ENCODE measurements at regions not wholly inside any gene's neighbourhood (a gene's known extent, or its start where the extent isn't known, plus 50 kb on each side); places are given as distances from the start of the nearest gene placed in this dataset.

DNA sequence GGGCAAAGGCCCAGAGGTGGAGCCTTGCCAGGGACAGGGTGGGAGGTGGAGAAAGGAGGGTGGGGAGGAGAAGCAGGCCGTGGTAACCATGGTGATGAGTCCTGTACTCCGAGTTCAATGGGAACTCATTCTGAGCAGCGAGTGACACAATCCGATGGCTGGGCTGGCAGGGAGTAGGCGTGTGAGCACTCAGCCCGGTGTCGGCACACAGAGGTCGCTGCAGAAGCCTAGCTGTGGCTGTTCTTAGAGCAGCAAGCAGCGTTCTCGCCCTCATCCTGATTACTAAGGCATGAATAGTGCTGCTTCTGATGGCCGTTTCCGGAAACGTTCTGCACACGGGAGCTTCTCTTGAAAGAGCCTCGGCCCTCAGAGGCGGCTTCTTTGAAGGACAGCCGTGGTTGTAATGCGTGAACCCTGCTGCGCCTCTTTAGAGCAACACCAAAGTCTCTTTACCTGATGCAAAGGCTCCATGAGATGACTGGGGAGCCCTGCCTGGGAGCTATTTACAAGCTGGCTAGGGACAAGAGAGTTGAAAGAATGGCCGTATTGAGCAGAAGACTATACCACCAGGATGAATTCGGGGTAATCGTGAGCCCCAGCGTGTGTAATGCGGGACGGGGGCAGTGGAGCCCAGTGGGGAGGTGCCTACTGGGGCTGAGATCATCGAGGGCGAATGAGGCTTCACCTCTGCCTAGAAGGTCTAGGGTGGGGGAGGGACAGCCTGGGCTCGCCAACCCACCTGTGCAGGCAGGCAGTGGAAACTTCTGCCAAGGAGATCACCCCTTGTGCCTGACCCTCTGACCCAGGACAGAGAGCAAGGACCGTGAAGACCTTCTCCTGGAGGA is 72.8 kb upstream of the PAX7 start:
- H3K4me3 ChIP-seq (ENCODE audit: low read depth, low read length) = no peak overlapping the region
- TF ChIP-seq, protein P1, sequence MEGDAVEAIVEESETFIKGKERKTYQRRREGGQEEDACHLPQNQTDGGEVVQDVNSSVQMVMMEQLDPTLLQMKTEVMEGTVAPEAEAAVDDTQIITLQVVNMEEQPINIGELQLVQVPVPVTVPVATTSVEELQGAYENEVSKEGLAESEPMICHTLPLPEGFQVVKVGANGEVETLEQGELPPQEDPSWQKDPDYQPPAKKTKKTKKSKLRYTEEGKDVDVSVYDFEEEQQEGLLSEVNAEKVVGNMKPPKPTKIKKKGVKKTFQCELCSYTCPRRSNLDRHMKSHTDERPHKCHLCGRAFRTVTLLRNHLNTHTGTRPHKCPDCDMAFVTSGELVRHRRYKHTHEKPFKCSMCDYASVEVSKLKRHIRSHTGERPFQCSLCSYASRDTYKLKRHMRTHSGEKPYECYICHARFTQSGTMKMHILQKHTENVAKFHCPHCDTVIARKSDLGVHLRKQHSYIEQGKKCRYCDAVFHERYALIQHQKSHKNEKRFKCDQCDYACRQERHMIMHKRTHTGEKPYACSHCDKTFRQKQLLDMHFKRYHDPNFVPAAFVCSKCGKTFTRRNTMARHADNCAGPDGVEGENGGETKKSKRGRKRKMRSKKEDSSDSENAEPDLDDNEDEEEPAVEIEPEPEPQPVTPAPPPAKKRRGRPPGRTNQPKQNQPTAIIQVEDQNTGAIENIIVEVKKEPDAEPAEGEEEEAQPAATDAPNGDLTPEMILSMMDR (IDR thresholded peaks at IDR 0.05; ENCODE audit: insufficient read depth, low read depth, low read length, missing control alignments) = no peak
- DNase-seq (ENCODE audit: low read depth) = no peak

DNA sequence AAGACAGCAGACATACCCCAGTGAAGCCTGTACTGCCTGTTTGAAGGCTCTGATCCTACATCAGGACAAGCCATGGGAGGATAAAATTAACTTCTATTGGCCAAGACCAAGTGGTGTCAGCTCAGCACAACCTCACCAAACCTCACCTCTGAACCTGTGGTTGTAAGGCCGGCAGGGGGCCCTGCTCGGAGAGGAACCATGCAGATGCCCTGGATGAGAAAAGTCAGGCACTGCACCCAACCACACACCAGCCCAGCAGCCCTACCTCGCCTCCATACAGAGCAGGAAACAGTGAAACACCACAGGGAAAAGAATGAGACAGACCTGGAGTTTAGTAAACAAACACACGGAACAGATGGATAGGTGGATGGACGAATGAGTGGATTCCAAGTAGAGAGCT is 70.0 kb upstream of the PAX7 start:
- TF ChIP-seq, protein P1 (IDR thresholded peaks at IDR 0.05; ENCODE audit: insufficient read depth, low read depth, low read length, missing control alignments) = no peak
- no peak for DNase-seq (ENCODE audit: low read depth)
- no peak overlapping the region for H3K4me3 ChIP-seq (ENCODE audit: low read depth, low read length)

DNA sequence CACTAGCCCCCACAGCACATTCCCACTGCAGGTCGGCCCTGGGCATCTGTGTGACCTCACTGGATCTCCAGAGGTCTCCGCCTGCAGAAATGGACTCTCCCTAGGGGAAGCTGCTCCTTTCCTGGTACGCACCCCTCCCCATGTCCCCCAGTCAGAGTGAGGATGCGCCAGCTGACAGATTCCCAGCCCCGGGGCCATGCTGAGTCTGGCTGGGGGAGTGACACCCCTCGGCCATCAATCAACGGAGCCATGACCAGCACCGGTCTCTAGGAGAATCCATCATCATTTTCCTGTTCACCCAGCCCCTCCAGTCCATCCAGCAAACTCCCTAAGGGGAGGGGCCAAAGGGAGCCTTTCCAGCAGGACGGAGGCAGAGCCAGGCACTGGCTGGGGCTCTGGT is 68.7 kb upstream of the PAX7 start:
- TF ChIP-seq, protein P1 (IDR thresholded peaks at IDR 0.05; ENCODE audit: insufficient read depth, low read depth, low read length, missing control alignments) = no peak

DNA sequence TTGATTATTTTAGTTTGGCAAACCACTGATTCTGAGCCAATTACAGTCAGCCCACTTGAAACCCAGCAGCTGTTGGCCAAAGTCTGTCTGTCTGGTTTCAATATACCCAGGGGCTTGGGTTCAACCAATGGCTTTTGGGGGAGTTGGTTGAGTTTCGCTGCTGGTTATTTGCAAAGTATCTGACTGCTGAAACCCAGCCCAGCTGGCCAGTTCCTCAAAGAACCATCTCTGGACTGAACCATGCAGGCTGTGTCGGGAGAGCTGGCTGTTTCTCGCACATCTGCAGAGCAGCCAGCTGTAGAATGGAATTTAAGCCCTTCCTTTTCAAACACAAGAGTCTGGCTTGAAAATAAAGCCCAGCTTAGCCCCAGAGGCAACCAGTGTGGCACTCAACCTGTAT is 66.0 kb upstream of the PAX7 start:
- peak; percentile 9 for DNase-seq (ENCODE audit: low read depth)
- TF ChIP-seq, protein P1 (IDR thresholded peaks at IDR 0.05; ENCODE audit: insufficient read depth, low read depth, low read length, missing control alignments) = no peak
- H3K4me3 ChIP-seq (ENCODE audit: low read depth, low read length) = no peak overlapping the region

More for the DNA sequence above, 68.7 kb upstream of the PAX7 start:
- H3K4me3 ChIP-seq (ENCODE audit: low read depth, low read length) = no peak overlapping the region
- no peak for DNase-seq (ENCODE audit: low read depth)

DNA sequence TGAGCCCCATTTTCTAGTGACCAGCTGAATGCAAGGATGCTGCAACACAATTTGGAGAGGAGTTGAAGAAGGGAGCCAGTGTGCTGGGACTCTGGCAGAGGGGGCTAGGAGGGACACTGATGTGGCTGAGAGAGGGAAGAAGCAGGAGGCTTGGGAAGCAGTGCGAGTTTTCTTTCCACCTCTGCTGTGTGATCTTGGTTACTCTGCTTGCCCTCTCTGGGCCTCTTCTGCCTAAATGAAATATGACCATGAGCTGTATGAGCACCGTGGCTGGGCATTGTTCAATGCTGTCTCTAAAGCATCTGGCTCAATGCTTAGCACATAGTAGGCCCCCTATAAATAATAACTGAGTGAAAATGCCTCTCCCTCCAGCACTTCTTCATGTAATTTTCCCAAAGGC is 65.3 kb upstream of the PAX7 start:
- H3K4me3 ChIP-seq (ENCODE audit: low read depth, low read length) = no peak overlapping the region
- no peak for DNase-seq (ENCODE audit: low read depth)
- TF ChIP-seq, protein P1 (IDR thresholded peaks at IDR 0.05; ENCODE audit: insufficient read depth, low read depth, low read length, missing control alignments) = no peak

DNA sequence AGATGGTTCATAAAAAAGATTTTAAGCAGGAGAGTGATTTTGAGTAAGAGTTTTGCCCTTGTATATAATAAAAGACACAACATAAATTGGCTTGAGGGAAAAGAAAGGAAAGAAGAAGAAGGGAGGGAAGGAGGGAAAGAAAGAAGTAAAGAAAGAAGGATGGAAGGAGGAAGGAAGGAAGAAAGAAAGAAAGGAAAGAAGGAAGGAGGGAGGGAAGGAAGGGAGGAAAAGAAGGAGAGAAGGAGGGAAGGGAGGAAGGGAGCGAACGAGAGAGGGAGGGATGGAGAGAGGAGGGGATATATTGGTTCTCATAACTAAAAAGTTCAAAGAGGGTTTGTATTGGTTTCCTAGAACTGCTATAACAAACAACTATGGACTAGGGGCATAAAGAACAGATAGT is 62.2 kb upstream of the PAX7 start:
- DNase-seq (ENCODE audit: low read depth) = no peak
- TF ChIP-seq, protein P1 (IDR thresholded peaks at IDR 0.05; ENCODE audit: insufficient read depth, low read depth, low read length, missing control alignments) = no peak
- no peak overlapping the region for H3K4me3 ChIP-seq (ENCODE audit: low read depth, low read length)

DNA sequence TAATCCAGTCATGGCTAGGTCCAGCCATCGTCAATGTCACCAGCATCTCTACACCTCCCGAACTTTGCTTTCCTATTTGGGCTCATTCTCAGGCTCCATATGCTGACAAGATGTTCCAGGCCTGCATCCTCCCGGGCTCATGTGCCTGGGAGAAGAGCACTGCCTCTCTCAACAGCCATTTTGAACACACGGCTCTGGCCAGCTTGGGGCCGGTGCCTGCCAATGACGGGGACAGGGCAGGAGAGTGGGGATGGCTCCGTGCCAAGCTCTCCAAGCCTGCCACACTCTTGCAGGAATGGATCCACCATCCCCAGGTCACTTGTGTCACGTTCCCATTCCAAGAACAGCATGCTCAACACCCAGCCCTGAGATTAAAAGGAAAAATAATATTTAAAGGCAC is 61.4 kb upstream of the PAX7 start:
- H3K4me3 ChIP-seq (ENCODE audit: low read depth, low read length) = no peak overlapping the region
- DNase-seq (ENCODE audit: low read depth) = no peak
- TF ChIP-seq, protein P1 (IDR thresholded peaks at IDR 0.05; ENCODE audit: insufficient read depth, low read depth, low read length, missing control alignments) = no peak

All from GM12865 (cell line).